Panc1 (cell line): ENCODE measurements at regions not wholly inside any gene's neighbourhood (a gene's known extent, or its start where the extent isn't known, plus 50 kb on each side); places are given as distances from the start of the nearest gene placed in this dataset.

Experiments used
- ATAC-seq: fragments of 200-7000 bp; cut with Tn5 transposase; 2 replicates; pipeline ENCODE4 v1.9.1; 2020; ENCODE audit warnings: mild to moderate bottlenecking, moderate library complexity
- BruUV-seq: library from RNA; stranded (reverse); fragments of 400-500 nt; replicated peaks from 2 replicates; lab custom pipeline; 2021; lab: Mats Ljungman, UMichigan
- CTCF ChIA-PET: fragments of 300-600 bp; sonication (Branson Sonifier 250); formaldehyde crosslinking; loops from one replicate; lab custom pipeline; 2022; ENCODE audit warnings: antibody characterized with exemption; lab: Charles Lee
- POLR2A ChIA-PET: fragments of 300-600 bp; sonication (Branson Sonifier 250); formaldehyde crosslinking; loops from one replicate; lab custom pipeline; 2022; ENCODE audit warnings: antibody characterized with exemption; lab: Charles Lee
- DNase-seq: peaks from one replicate; pipeline ENCODE4 v3.0.0-alpha.2; 2010; ENCODE audit warnings: low read depth, low spot score
- H3K27ac ChIP-seq: 2 replicates; pipeline ENCODE4 v1.5.1; 2011; ENCODE audit warnings: mild to moderate bottlenecking, low read length, inconsistent platforms
- H3K27me3 ChIP-seq: fragments of 200-500 bp; sonication (Bioruptor generic); 2 replicates; pipeline ENCODE4 v1.6.0; 2014; ENCODE audit warnings: low read length, inconsistent platforms; ENCODE audit not compliant: control insufficient read depth, insufficient read depth
- H3K36me3 ChIP-seq: fragments of 200-500 bp; sonication (Bioruptor generic); 2 replicates; pipeline ENCODE4 v1.5.1; 2014; ENCODE audit warnings: inconsistent platforms, mild to moderate bottlenecking, low read length, moderate library complexity; ENCODE audit not compliant: control insufficient read depth, insufficient read depth
- H3K4me1 ChIP-seq: 2 replicates; pipeline ENCODE4 v1.5.1; 2011; ENCODE audit warnings: inconsistent platforms, mild to moderate bottlenecking, low read length, moderate library complexity; ENCODE audit not compliant: control insufficient read depth, insufficient read depth
- H3K4me3 ChIP-seq, 2 experiments: 2 replicates each; pipeline ENCODE4 v1.5.1; 2011 to 2012; ENCODE audit warnings: low read depth in 2 of 2, low read length in 2 of 2, mild to moderate bottlenecking in 2 of 2, inconsistent platforms in 1 of 2, moderate library complexity in 1 of 2
- H3K9me3 ChIP-seq: fragments of 200-500 bp; sonication (Bioruptor generic); 2 replicates; pipeline ENCODE4 v1.5.1; 2014; ENCODE audit warnings: low read depth, mild to moderate bottlenecking, inconsistent platforms, low read length, moderate library complexity; ENCODE audit not compliant: control insufficient read depth, insufficient read depth
- CTCF ChIP-seq: fragments of 450-650 bp; IDR thresholded peaks from 2 replicates; pipeline ENCODE4 v1.5.1; 2017; ENCODE audit warnings: mild to moderate bottlenecking
- POLR2AphosphoS5 ChIP-seq: IDR thresholded peaks from 2 replicates; pipeline ENCODE4 v1.6.1; 2012; ENCODE audit warnings: mild to moderate bottlenecking, low read depth, low read length, moderate library complexity
- REST ChIP-seq, 2 experiments: IDR thresholded peaks; 2 replicates each; pipeline ENCODE4 v1.6.1; 2011 to 2012; ENCODE audit warnings: low read depth in 2 of 2, control low read depth in 1 of 2, low read length in 1 of 2, mild to moderate bottlenecking in 1 of 2, moderate library complexity in 1 of 2; ENCODE audit not compliant: insufficient read depth in 1 of 2
- SIN3A ChIP-seq: IDR thresholded peaks from 2 replicates; pipeline ENCODE4 v1.6.1; 2012; ENCODE audit warnings: low read depth, mild to moderate bottlenecking, low read length, moderate library complexity, borderline replicate concordance; ENCODE audit not compliant: insufficient read depth
- TCF7L2 ChIP-seq: IDR thresholded peaks from 2 replicates; pipeline ENCODE4 v1.6.1; 2011; ENCODE audit warnings: mild to moderate bottlenecking, low read depth, low read length, inconsistent platforms
- in situ Hi-C: cut with HindIII; loops from 2 replicates; pipeline ENCODE4 v1.10.0; 2016; ENCODE audit warnings: low sequenced_read_pairs, low pct_unique_long_range_greater_than_20kb
- intact Hi-C: fragments of 100-400 bp; cut with micrococcal nuclease; formaldehyde crosslinking; loops from one replicate; pipeline ENCODE4 v1.10.0; 2022; ENCODE audit not compliant: unreplicated experiment

GRCh38 chr12:75893765-75894164 lies 137.8 kb downstream of the PHLDA1 start:
- H3K27ac ChIP-seq = peak overlapping the region; percentile 98
- CTCF ChIA-PET = no interaction called here
- H3K36me3 ChIP-seq = no peaks in the 10 kb centered on the region
- H3K4me1 ChIP-seq = peaks cover 27% of the 10 kb centered on the region
- no peak for ATAC-seq
- no TSS peak for BruUV-seq
- no peak for DNase-seq
- intact Hi-C loops = no loop called here
- TF ChIP-seq TCF7L2 (no peak), REST (IDR thresholded peaks at IDR 0.05; ENCODE audit: insufficient read depth in 1 of 2, low read depth in 2 of 2, low read length in 1 of 2) (no peak), CTCF (no peak), SIN3A (no peak), POLR2AphosphoS5 (no peak)
- POLR2A ChIA-PET = no interaction called here
- in situ Hi-C loops = no loop called here
- peaks cover 34% of the 10 kb centered on the region; the same call in 1 of the 2 replicates for H3K9me3 ChIP-seq
- H3K27me3 ChIP-seq = no peaks in the 10 kb centered on the region
- no peak overlapping the region for H3K4me3 ChIP-seq

- ATAC-seq (no peak), DNase-seq (no peak)
- intact Hi-C loops = no loop called here
Measured at GRCh38 chr12:75892731-75893408, 138.7 kb downstream of the PHLDA1 start.

More at GRCh38 chr12:75892731-75893408, 138.7 kb downstream of the PHLDA1 start:
- peaks cover 36% of the 10 kb centered on the region for H3K4me1 ChIP-seq
- peaks cover 30% of the 10 kb centered on the region; the same call in 1 of the 2 replicates for H3K9me3 ChIP-seq
- POLR2A ChIA-PET = no interaction called here
- H3K27me3 ChIP-seq = no peaks in the 10 kb centered on the region
- BruUV-seq = no TSS peak
- TF ChIP-seq SIN3A (no peak), REST (IDR thresholded peaks at IDR 0.05; ENCODE audit: insufficient read depth in 1 of 2, low read depth in 2 of 2, low read length in 1 of 2) (no peak), TCF7L2 (no peak), POLR2AphosphoS5 (no peak), CTCF (no peak)
- peak overlapping the region; percentile 98 for H3K27ac ChIP-seq
- CTCF ChIA-PET = no interaction called here
- in situ Hi-C loops = no loop called here
- H3K36me3 ChIP-seq = no peaks in the 10 kb centered on the region
- no peak overlapping the region for H3K4me3 ChIP-seq
